ENCODE measurements at regions not wholly inside any gene's neighbourhood (a gene's known extent, or its start where the extent isn't known, plus 50 kb on each side); places are given as distances from the start of the nearest gene placed in this dataset.

- Histone ChIP-seq H3K36me3 (ENCODE audit: control insufficient read depth, insufficient read depth, low read length) (no peaks in the 10 kb centered on the region), H3K9me3 (ENCODE audit: control insufficient read depth, low read length) (no peaks in the 10 kb centered on the region), H3K27ac (ENCODE audit: insufficient read depth, low read length, poor library complexity, severe bottlenecking) (no peak overlapping the region), H3K4me3 (ENCODE audit: insufficient read depth, low read depth, low read length, poor library complexity, severe bottlenecking) (no peak overlapping the region), H3K4me1 (ENCODE audit: control insufficient read depth, insufficient read depth, low read length, poor library complexity, severe bottlenecking) (no peaks in the 10 kb centered on the region), H3K27me3 (replicated peaks; ENCODE audit: control insufficient read depth, insufficient read depth, low read length, poor library complexity, severe bottlenecking) (no peaks in the 10 kb centered on the region)
- no peak for DNase-seq
Measured at GRCh38 chr6:56364827-56365339, 117.5 kb upstream of the COL21A1 start.

GRCh38 chr6:56364431-56364826 is 117.0 kb upstream of the COL21A1 start:
- no peaks in the 10 kb centered on the region for H3K9me3 ChIP-seq (ENCODE audit: control insufficient read depth, low read length)
- H3K27me3 ChIP-seq (replicated peaks; ENCODE audit: control insufficient read depth, insufficient read depth, low read length, poor library complexity, severe bottlenecking): no peaks in the 10 kb centered on the region
- H3K4me3 ChIP-seq (ENCODE audit: insufficient read depth, low read depth, low read length, poor library complexity, severe bottlenecking): no peak overlapping the region
- no peaks in the 10 kb centered on the region for H3K4me1 ChIP-seq (ENCODE audit: control insufficient read depth, insufficient read depth, low read length, poor library complexity, severe bottlenecking)
- H3K27ac ChIP-seq (ENCODE audit: insufficient read depth, low read length, poor library complexity, severe bottlenecking): no peak overlapping the region
- no peak for DNase-seq
- H3K36me3 ChIP-seq (ENCODE audit: control insufficient read depth, insufficient read depth, low read length): no peaks in the 10 kb centered on the region

- no peak for DNase-seq
- Histone ChIP-seq H3K4me3 (ENCODE audit: insufficient read depth, low read depth, low read length, poor library complexity, severe bottlenecking) (no peak overlapping the region), H3K27ac (ENCODE audit: insufficient read depth, low read length, poor library complexity, severe bottlenecking) (no peak overlapping the region), H3K9me3 (ENCODE audit: control insufficient read depth, low read length) (no peaks in the 10 kb centered on the region), H3K27me3 (replicated peaks; ENCODE audit: control insufficient read depth, insufficient read depth, low read length, poor library complexity, severe bottlenecking) (no peaks in the 10 kb centered on the region), H3K4me1 (ENCODE audit: control insufficient read depth, insufficient read depth, low read length, poor library complexity, severe bottlenecking) (no peaks in the 10 kb centered on the region), H3K36me3 (ENCODE audit: control insufficient read depth, insufficient read depth, low read length) (no peaks in the 10 kb centered on the region)
Measured at GRCh38 chr6:56363796-56364430, 116.5 kb upstream of the COL21A1 start.

- Histone ChIP-seq H3K27ac (ENCODE audit: insufficient read depth, low read length, poor library complexity, severe bottlenecking) (no peak overlapping the region), H3K36me3 (ENCODE audit: control insufficient read depth, insufficient read depth, low read length) (no peaks in the 10 kb centered on the region), H3K9me3 (ENCODE audit: control insufficient read depth, low read length) (no peaks in the 10 kb centered on the region), H3K27me3 (replicated peaks; ENCODE audit: control insufficient read depth, insufficient read depth, low read length, poor library complexity, severe bottlenecking) (no peaks in the 10 kb centered on the region), H3K4me1 (ENCODE audit: control insufficient read depth, insufficient read depth, low read length, poor library complexity, severe bottlenecking) (no peaks in the 10 kb centered on the region), H3K4me3 (ENCODE audit: insufficient read depth, low read depth, low read length, poor library complexity, severe bottlenecking) (no peak overlapping the region)
- DNase-seq: no peak
Measured at GRCh38 chr6:56361812-56362211, 114.4 kb upstream of the COL21A1 start.

GRCh38 chr6:56359201-56359899 is 112.0 kb upstream of the COL21A1 start:
- Histone ChIP-seq H3K4me1 (ENCODE audit: control insufficient read depth, insufficient read depth, low read length, poor library complexity, severe bottlenecking) (no peaks in the 10 kb centered on the region), H3K36me3 (ENCODE audit: control insufficient read depth, insufficient read depth, low read length) (no peaks in the 10 kb centered on the region), H3K9me3 (ENCODE audit: control insufficient read depth, low read length) (no peaks in the 10 kb centered on the region), H3K27ac (ENCODE audit: insufficient read depth, low read length, poor library complexity, severe bottlenecking) (no peak overlapping the region), H3K4me3 (ENCODE audit: insufficient read depth, low read depth, low read length, poor library complexity, severe bottlenecking) (no peak overlapping the region), H3K27me3 (replicated peaks; ENCODE audit: control insufficient read depth, insufficient read depth, low read length, poor library complexity, severe bottlenecking) (no peaks in the 10 kb centered on the region)
- DNase-seq: peak; percentile 2 to 8 (median 3)

- H3K27ac ChIP-seq (ENCODE audit: insufficient read depth, low read length, poor library complexity, severe bottlenecking): no peak overlapping the region
- no peaks in the 10 kb centered on the region for H3K36me3 ChIP-seq (ENCODE audit: control insufficient read depth, insufficient read depth, low read length)
- H3K4me1 ChIP-seq (ENCODE audit: control insufficient read depth, insufficient read depth, low read length, poor library complexity, severe bottlenecking): no peaks in the 10 kb centered on the region
- no peak overlapping the region for H3K4me3 ChIP-seq (ENCODE audit: insufficient read depth, low read depth, low read length, poor library complexity, severe bottlenecking)
- H3K27me3 ChIP-seq (replicated peaks; ENCODE audit: control insufficient read depth, insufficient read depth, low read length, poor library complexity, severe bottlenecking): no peaks in the 10 kb centered on the region
- H3K9me3 ChIP-seq (ENCODE audit: control insufficient read depth, low read length): no peaks in the 10 kb centered on the region
- DNase-seq: no peak
Measured at GRCh38 chr6:56357616-56358373, 110.4 kb upstream of the COL21A1 start.

- no peaks in the 10 kb centered on the region for H3K27me3 ChIP-seq (replicated peaks; ENCODE audit: control insufficient read depth, insufficient read depth, low read length, poor library complexity, severe bottlenecking)
- no peak for DNase-seq
- no peak overlapping the region for H3K4me3 ChIP-seq (ENCODE audit: insufficient read depth, low read depth, low read length, poor library complexity, severe bottlenecking)
- no peaks in the 10 kb centered on the region for H3K36me3 ChIP-seq (ENCODE audit: control insufficient read depth, insufficient read depth, low read length)
- H3K9me3 ChIP-seq (ENCODE audit: control insufficient read depth, low read length): no peaks in the 10 kb centered on the region
- no peak overlapping the region for H3K27ac ChIP-seq (ENCODE audit: insufficient read depth, low read length, poor library complexity, severe bottlenecking)
- no peaks in the 10 kb centered on the region for H3K4me1 ChIP-seq (ENCODE audit: control insufficient read depth, insufficient read depth, low read length, poor library complexity, severe bottlenecking)
Measured at GRCh38 chr6:56356426-56356825, 109.0 kb upstream of the COL21A1 start.

GRCh38 chr6:56353860-56354259 is 106.5 kb upstream of the COL21A1 start:
- no peak overlapping the region for H3K27ac ChIP-seq (ENCODE audit: insufficient read depth, low read length, poor library complexity, severe bottlenecking)

GRCh38 chr6:56350628-56351260 is 103.4 kb upstream of the COL21A1 start:
- Histone ChIP-seq H3K4me3 (ENCODE audit: insufficient read depth, low read depth, low read length, poor library complexity, severe bottlenecking) (no peak overlapping the region), H3K36me3 (ENCODE audit: control insufficient read depth, insufficient read depth, low read length) (no peaks in the 10 kb centered on the region), H3K9me3 (ENCODE audit: control insufficient read depth, low read length) (no peaks in the 10 kb centered on the region), H3K27ac (ENCODE audit: insufficient read depth, low read length, poor library complexity, severe bottlenecking) (no peak overlapping the region), H3K27me3 (replicated peaks; ENCODE audit: control insufficient read depth, insufficient read depth, low read length, poor library complexity, severe bottlenecking) (no peaks in the 10 kb centered on the region), H3K4me1 (ENCODE audit: control insufficient read depth, insufficient read depth, low read length, poor library complexity, severe bottlenecking) (no peaks in the 10 kb centered on the region)
- no peak for DNase-seq

More at GRCh38 chr6:56353860-56354259, 106.5 kb upstream of the COL21A1 start:
- DNase-seq: no peak
- Histone ChIP-seq H3K9me3 (ENCODE audit: control insufficient read depth, low read length) (no peaks in the 10 kb centered on the region), H3K4me3 (ENCODE audit: insufficient read depth, low read depth, low read length, poor library complexity, severe bottlenecking) (no peak overlapping the region), H3K27me3 (replicated peaks; ENCODE audit: control insufficient read depth, insufficient read depth, low read length, poor library complexity, severe bottlenecking) (no peaks in the 10 kb centered on the region), H3K4me1 (ENCODE audit: control insufficient read depth, insufficient read depth, low read length, poor library complexity, severe bottlenecking) (no peaks in the 10 kb centered on the region), H3K36me3 (ENCODE audit: control insufficient read depth, insufficient read depth, low read length) (no peaks in the 10 kb centered on the region)

Data from effector memory CD4-positive, alpha-beta T cell (primary cell).